BE2C (cell line): ENCODE measurements at regions not wholly inside any gene's neighbourhood (a gene's known extent, or its start where the extent isn't known, plus 50 kb on each side); places are given as distances from the start of the nearest gene placed in this dataset.

Experiments
- DNase-seq: peaks from one replicate; pipeline ENCODE4 v3.0.0-alpha.2; 2020
- H3K27me3 ChIP-seq: fragments of 250-450 bp; sonication (Bioruptor Pico); 2 replicates; pipeline ENCODE4 v1.5.1; 2020; ENCODE audit warnings: mild to moderate bottlenecking
- H3K36me3 ChIP-seq: fragments of 250-450 bp; sonication (Bioruptor Pico); 2 replicates; pipeline ENCODE4 v1.5.1; 2020; ENCODE audit warnings: mild to moderate bottlenecking
- H3K4me1 ChIP-seq: fragments of 250-450 bp; sonication (Bioruptor Pico); 2 replicates; pipeline ENCODE4 v1.5.1; 2020
- H3K4me3 ChIP-seq: 2 replicates; pipeline ENCODE4 v1.5.1; 2011; ENCODE audit warnings: low read depth, low read length
- H3K9me3 ChIP-seq: fragments of 250-450 bp; sonication (Bioruptor Pico); 2 replicates; pipeline ENCODE4 v1.5.1; 2020
- CTCF ChIP-seq: IDR thresholded peaks from 2 replicates; pipeline ENCODE4 v1.5.1; 2012; ENCODE audit warnings: mild to moderate bottlenecking, low read depth, low read length

GRCh38 chr4:60313611-60314178 lies 886.4 kb upstream of the ADGRL3 start:
- H3K4me1 ChIP-seq: no peaks in the 10 kb centered on the region
- H3K36me3 ChIP-seq: no peaks in the 10 kb centered on the region
- no peak for DNase-seq
- no peaks in the 10 kb centered on the region for H3K9me3 ChIP-seq
- TF ChIP-seq CTCF: no peak
- no peak overlapping the region for H3K4me3 ChIP-seq
- H3K27me3 ChIP-seq: no peaks in the 10 kb centered on the region

- Histone ChIP-seq H3K27me3 (no peaks in the 10 kb centered on the region), H3K4me1 (no peaks in the 10 kb centered on the region), H3K4me3 (no peak overlapping the region), H3K9me3 (no peaks in the 10 kb centered on the region), H3K36me3 (no peaks in the 10 kb centered on the region)
- DNase-seq: no peak
- no peak for TF ChIP-seq CTCF
Measured at GRCh38 chr4:60314416-60314815, 885.7 kb upstream of the ADGRL3 start.

- no peak for TF ChIP-seq CTCF
- no peaks in the 10 kb centered on the region for H3K4me1 ChIP-seq
- no peak for DNase-seq
- H3K27me3 ChIP-seq: no peaks in the 10 kb centered on the region
- no peak overlapping the region for H3K4me3 ChIP-seq
- H3K36me3 ChIP-seq: no peaks in the 10 kb centered on the region
- H3K9me3 ChIP-seq: no peaks in the 10 kb centered on the region
Measured at GRCh38 chr4:60315586-60315985, 884.5 kb upstream of the ADGRL3 start.

GRCh38 chr4:60326735-60327134 lies 873.4 kb upstream of the ADGRL3 start:
- H3K36me3 ChIP-seq: no peaks in the 10 kb centered on the region
- no peaks in the 10 kb centered on the region for H3K4me1 ChIP-seq
- no peaks in the 10 kb centered on the region for H3K9me3 ChIP-seq
- H3K27me3 ChIP-seq: no peaks in the 10 kb centered on the region
- no peak overlapping the region for H3K4me3 ChIP-seq
- no peak for TF ChIP-seq CTCF
- DNase-seq: no peak

GRCh38 chr4:60327651-60328050 lies 872.5 kb upstream of the ADGRL3 start:
- no peak for DNase-seq
- no peaks in the 10 kb centered on the region for H3K9me3 ChIP-seq
- no peaks in the 10 kb centered on the region for H3K4me1 ChIP-seq
- no peaks in the 10 kb centered on the region for H3K36me3 ChIP-seq
- H3K27me3 ChIP-seq: no peaks in the 10 kb centered on the region
- no peak for TF ChIP-seq CTCF
- H3K4me3 ChIP-seq: no peak overlapping the region

- Histone ChIP-seq H3K4me3 (no peak overlapping the region), H3K27me3 (no peaks in the 10 kb centered on the region), H3K4me1 (no peaks in the 10 kb centered on the region), H3K36me3 (no peaks in the 10 kb centered on the region), H3K9me3 (no peaks in the 10 kb centered on the region; the same call in 1 of the 2 replicates)
- DNase-seq: no peak
- TF ChIP-seq CTCF: no peak
Measured at GRCh38 chr4:60344908-60345307, 855.2 kb upstream of the ADGRL3 start.
